ENCODE measurements at regions not wholly inside any gene's neighbourhood (a gene's known extent, or its start where the extent isn't known, plus 50 kb on each side); places are given as distances from the start of the nearest gene placed in this dataset.

- no peak for DNase-seq (ENCODE audit: low read depth)
- no peak for TF ChIP-seq CTCF (conservative IDR thresholded peaks at IDR 0.05; ENCODE audit: low read depth, low read length)
- no peak overlapping the region for H3K4me3 ChIP-seq (ENCODE audit: low read depth, low read length)
Measured at GRCh38 chr16:65787921-65788320, 578.6 kb upstream of the CDH5 start.

- H3K4me3 ChIP-seq (ENCODE audit: low read depth, low read length): no peak overlapping the region
- TF ChIP-seq CTCF (conservative IDR thresholded peaks at IDR 0.05; ENCODE audit: low read depth, low read length): no peak
- no peak for DNase-seq (ENCODE audit: low read depth)
Measured at GRCh38 chr16:65786916-65787315, 579.6 kb upstream of the CDH5 start.

GRCh38 chr16:65783709-65784474 lies 582.6 kb upstream of the CDH5 start:
- TF ChIP-seq CTCF (conservative IDR thresholded peaks at IDR 0.05; ENCODE audit: low read depth, low read length): no peak
- peak; percentile 34 for DNase-seq (ENCODE audit: low read depth)

GRCh38 chr16:65782611-65783600 lies 583.6 kb upstream of the CDH5 start:
- TF ChIP-seq CTCF (conservative IDR thresholded peaks at IDR 0.05; ENCODE audit: low read depth, low read length): no peak
- no peak overlapping the region for H3K4me3 ChIP-seq (ENCODE audit: low read depth, low read length)
- peak; percentile 61 for DNase-seq (ENCODE audit: low read depth)

More at GRCh38 chr16:65783709-65784474, 582.6 kb upstream of the CDH5 start:
- no peak overlapping the region for H3K4me3 ChIP-seq (ENCODE audit: low read depth, low read length)

- DNase-seq (ENCODE audit: low read depth): no peak
- TF ChIP-seq CTCF (conservative IDR thresholded peaks at IDR 0.05; ENCODE audit: low read depth, low read length): no peak
Measured at GRCh38 chr16:65781855-65782254, 584.6 kb upstream of the CDH5 start.

GRCh38 chr16:65781363-65781762 lies 585.1 kb upstream of the CDH5 start:
- DNase-seq (ENCODE audit: low read depth): peak; percentile 41
- TF ChIP-seq CTCF (conservative IDR thresholded peaks at IDR 0.05; ENCODE audit: low read depth, low read length): no peak
- H3K4me3 ChIP-seq (ENCODE audit: low read depth, low read length): no peak overlapping the region

More at GRCh38 chr16:65781855-65782254, 584.6 kb upstream of the CDH5 start:
- no peak overlapping the region for H3K4me3 ChIP-seq (ENCODE audit: low read depth, low read length)

All from choroid plexus epithelial cell (primary cell).